Left ventricle myocardium inferior (tissue), 1 donor: ENCODE measurements at regions not wholly inside any gene's neighbourhood (a gene's known extent, or its start where the extent isn't known, plus 50 kb on each side); places are given as distances from the start of the nearest gene placed in this dataset.

Experiments used
- DNase-seq: peaks from one replicate; pipeline ENCODE4 v3.0.0-alpha.2; 2020
- H3K27ac ChIP-seq: fragments of 200-600 bp; replicated peaks from 2 replicates; pipeline ENCODE4 v1.8.0; 2021
- H3K27me3 ChIP-seq: fragments of 200-600 bp; 2 replicates; pipeline ENCODE4 v1.8.0; 2021; ENCODE audit warnings: low read depth
- H3K36me3 ChIP-seq: fragments of 200-600 bp; 2 replicates; pipeline ENCODE4 v1.8.0; 2021
- H3K4me1 ChIP-seq: fragments of 200-600 bp; 2 replicates; pipeline ENCODE4 v1.8.0; 2021
- H3K4me3 ChIP-seq: fragments of 200-600 bp; 2 replicates; pipeline ENCODE4 v1.8.0; 2021; ENCODE audit warnings: mild to moderate bottlenecking, moderate library complexity
- H3K9me3 ChIP-seq: fragments of 200-600 bp; replicated peaks from 2 replicates; pipeline ENCODE4 v1.8.0; 2021
- CTCF ChIP-seq: fragments of 200-600 bp; IDR thresholded peaks from 2 replicates; pipeline ENCODE4 v1.8.0; 2021; ENCODE audit warnings: antibody characterized with exemption, mild to moderate bottlenecking, borderline replicate concordance
- intact Hi-C: fragments of 100-400 bp; cut with micrococcal nuclease; formaldehyde crosslinking; loops from one replicate; pipeline ENCODE4 v1.11.0; 2022
- donor health status: DM: no; HTN: yes; CAD: no; lungs with severe emphysema.

GRCh38 chr1:72690871-72691270 lies 408.5 kb upstream of the NEGR1 start:
- Histone ChIP-seq H3K27me3 (no peaks in the 10 kb centered on the region), H3K4me1 (no peaks in the 10 kb centered on the region), H3K4me3 (no peak overlapping the region), H3K27ac (no peak overlapping the region), H3K36me3 (no peaks in the 10 kb centered on the region), H3K9me3 (peaks cover 50% of the 10 kb centered on the region)
- intact Hi-C loops: no loop called here
- DNase-seq: no peak
- no peak for TF ChIP-seq CTCF

- intact Hi-C loops: no loop called here
- TF ChIP-seq CTCF: no peak
These were observed 396.3 kb upstream of the NEGR1 start for GRCh38 chr1:72678683-72679082.

GRCh38 chr1:72670902-72671301 lies 388.6 kb upstream of the NEGR1 start:
- no peak overlapping the region for H3K27ac ChIP-seq
- H3K4me3 ChIP-seq: no peak overlapping the region
- intact Hi-C loops: no loop called here
- DNase-seq: no peak
- no peak for TF ChIP-seq CTCF
- no peaks in the 10 kb centered on the region for H3K27me3 ChIP-seq
- H3K4me1 ChIP-seq: no peaks in the 10 kb centered on the region
- no peaks in the 10 kb centered on the region for H3K36me3 ChIP-seq
- peaks cover 4% of the 10 kb centered on the region for H3K9me3 ChIP-seq

More at GRCh38 chr1:72678683-72679082, 396.3 kb upstream of the NEGR1 start:
- Histone ChIP-seq H3K9me3 (no peaks in the 10 kb centered on the region), H3K4me3 (no peak overlapping the region), H3K27me3 (no peaks in the 10 kb centered on the region), H3K4me1 (no peaks in the 10 kb centered on the region), H3K36me3 (no peaks in the 10 kb centered on the region), H3K27ac (no peak overlapping the region)
- no peak for DNase-seq

- Histone ChIP-seq H3K9me3 (peaks cover 4% of the 10 kb centered on the region), H3K4me1 (no peaks in the 10 kb centered on the region), H3K36me3 (no peaks in the 10 kb centered on the region), H3K27ac (no peak overlapping the region), H3K27me3 (no peaks in the 10 kb centered on the region), H3K4me3 (no peak overlapping the region)
- TF ChIP-seq CTCF: no peak
- intact Hi-C loops: no loop called here
- DNase-seq: no peak
These were observed 380.6 kb upstream of the NEGR1 start for GRCh38 chr1:72662918-72663317.

GRCh38 chr1:72650843-72651435 lies 368.6 kb upstream of the NEGR1 start:
- H3K27me3 ChIP-seq: no peaks in the 10 kb centered on the region
- TF ChIP-seq CTCF: no peak
- H3K4me3 ChIP-seq: no peak overlapping the region
- intact Hi-C loops: no loop called here
- no peak overlapping the region for H3K27ac ChIP-seq
- no peaks in the 10 kb centered on the region for H3K4me1 ChIP-seq
- no peak for DNase-seq
- no peaks in the 10 kb centered on the region for H3K36me3 ChIP-seq
- no peaks in the 10 kb centered on the region for H3K9me3 ChIP-seq
